GM12875 (cell line): ENCODE measurements at regions not wholly inside any gene's neighbourhood (a gene's known extent, or its start where the extent isn't known, plus 50 kb on each side); places are given as distances from the start of the nearest gene placed in this dataset.

Experiments used
- H3K4me3 ChIP-seq: one replicate; pipeline ENCODE4 v1.5.1; 2011; ENCODE audit warnings: low read depth, low read length, control low read depth
- CTCF ChIP-seq: IDR thresholded peaks from 2 replicates; pipeline ENCODE4 v1.5.1; 2011; ENCODE audit warnings: low read depth, mild to moderate bottlenecking, control low read depth, inconsistent platforms, low read length, moderate library complexity, borderline replicate concordance; ENCODE audit not compliant: insufficient read depth

- H3K4me3 ChIP-seq, result no peak overlapping the region
- TF ChIP-seq CTCF, result no peak
These were observed 111.4 kb downstream of the SIK1 start for GRCh38 chr21:43315244-43316137.

- TF ChIP-seq CTCF, result no peak
- H3K4me3 ChIP-seq, result no peak overlapping the region
These were observed 113.0 kb downstream of the SIK1 start for GRCh38 chr21:43313939-43314405.

GRCh38 chr21:43313221-43313938 is 113.6 kb downstream of the SIK1 start:
- no peak for TF ChIP-seq CTCF
- no peak overlapping the region for H3K4me3 ChIP-seq

- H3K4me3 ChIP-seq, result no peak overlapping the region
- TF ChIP-seq CTCF, result no peak
These were observed 114.2 kb downstream of the SIK1 start for GRCh38 chr21:43312751-43313169.

GRCh38 chr21:43312011-43312410 is 114.9 kb downstream of the SIK1 start:
- H3K4me3 ChIP-seq, result no peak overlapping the region
- TF ChIP-seq CTCF, result no peak

- TF ChIP-seq CTCF, result no peak
- no peak overlapping the region for H3K4me3 ChIP-seq
These were observed 115.6 kb downstream of the SIK1 start for GRCh38 chr21:43311301-43311817.

GRCh38 chr21:43308815-43309283 is 118.1 kb downstream of the SIK1 start:
- H3K4me3 ChIP-seq, result no peak overlapping the region
- no peak for TF ChIP-seq CTCF
